H9 (cell line): ENCODE measurements at regions not wholly inside any gene's neighbourhood (a gene's known extent, or its start where the extent isn't known, plus 50 kb on each side); places are given as distances from the start of the nearest gene placed in this dataset.

Experiments used
- DNase-seq: peaks from one replicate; pipeline ENCODE4 v3.0.0-alpha.2; 2017
- H2AFZ ChIP-seq: one replicate; pipeline ENCODE4 v1.6.1; 2013; ENCODE audit warnings: mild to moderate bottlenecking, low read length, control low read depth, moderate library complexity
- H2AK5ac ChIP-seq: 2 replicates; pipeline ENCODE4 v1.6.1; 2013; ENCODE audit warnings: low read length, control low read depth, mixed read lengths; ENCODE audit not compliant: insufficient read length
- H2BK120ac ChIP-seq: one replicate; pipeline ENCODE4 v1.6.1; 2013; ENCODE audit warnings: low read depth, mild to moderate bottlenecking, low read length, control low read depth, inconsistent platforms; ENCODE audit not compliant: poor library complexity, severe bottlenecking
- H2BK12ac ChIP-seq: 2 replicates; pipeline ENCODE4 v1.6.1; 2013; ENCODE audit warnings: low read length, control low read depth, mixed read lengths, low read depth; ENCODE audit not compliant: insufficient read length
- H2BK15ac ChIP-seq: 2 replicates; pipeline ENCODE4 v1.6.1; 2013; ENCODE audit warnings: low read depth, low read length, control low read depth
- H2BK20ac ChIP-seq: one replicate; pipeline ENCODE4 v1.6.1; 2013; ENCODE audit warnings: low read depth, mild to moderate bottlenecking, low read length, control low read depth, inconsistent platforms; ENCODE audit not compliant: poor library complexity, severe bottlenecking
- H2BK5ac ChIP-seq: 2 replicates; pipeline ENCODE4 v1.6.1; 2013; ENCODE audit warnings: low read length, control low read depth, mixed read lengths; ENCODE audit not compliant: insufficient read length
- H3K14ac ChIP-seq: 2 replicates; pipeline ENCODE4 v1.6.1; 2013; ENCODE audit warnings: low read length, control low read depth; ENCODE audit not compliant: insufficient read depth
- H3K18ac ChIP-seq: 2 replicates; pipeline ENCODE4 v1.6.1; 2013; ENCODE audit warnings: low read depth, mild to moderate bottlenecking, mixed read lengths, low read length, control low read depth; ENCODE audit not compliant: insufficient read length
- H3K23ac ChIP-seq: 2 replicates; pipeline ENCODE4 v1.6.1; 2013; ENCODE audit warnings: low read length, control low read depth, mixed read lengths, low read depth; ENCODE audit not compliant: insufficient read length
- H3K23me2 ChIP-seq: 2 replicates; pipeline ENCODE4 v1.6.1; 2013; ENCODE audit warnings: low read depth, mild to moderate bottlenecking, mixed read lengths, low read length, control low read depth; ENCODE audit not compliant: insufficient read length, poor library complexity, severe bottlenecking
- H3K27ac ChIP-seq: 2 replicates; pipeline ENCODE4 v1.5.1; 2013; ENCODE audit warnings: low read length, control low read depth, mixed read lengths, low read depth; ENCODE audit not compliant: insufficient read length
- H3K27me3 ChIP-seq: 2 replicates; pipeline ENCODE4 v1.6.1; 2013; ENCODE audit warnings: low read length, control low read depth, inconsistent platforms; ENCODE audit not compliant: insufficient read depth
- H3K4ac ChIP-seq: 2 replicates; pipeline ENCODE4 v1.6.1; 2013; ENCODE audit warnings: low read depth, mild to moderate bottlenecking, control low read depth, inconsistent platforms, low read length, moderate library complexity
- H3K4me1 ChIP-seq: 2 replicates; pipeline ENCODE4 v1.6.1; 2013; ENCODE audit warnings: low read length, control low read depth, inconsistent platforms; ENCODE audit not compliant: insufficient read depth
- H3K4me2 ChIP-seq: 2 replicates; pipeline ENCODE4 v1.6.1; 2013; ENCODE audit warnings: low read length, control low read depth, mixed read lengths; ENCODE audit not compliant: insufficient read length, insufficient read depth
- H3K56ac ChIP-seq: 2 replicates; pipeline ENCODE4 v1.6.1; 2013; ENCODE audit warnings: low read depth, mild to moderate bottlenecking, mixed read lengths, low read length, control low read depth; ENCODE audit not compliant: insufficient read length
- H3K79me1 ChIP-seq: 2 replicates; pipeline ENCODE4 v1.6.1; 2013; ENCODE audit warnings: low read depth, mild to moderate bottlenecking, moderate library complexity, low read length, control low read depth, inconsistent platforms; ENCODE audit not compliant: insufficient read depth, poor library complexity, severe bottlenecking
- H3K79me2 ChIP-seq: 2 replicates; pipeline ENCODE4 v1.6.1; 2013; ENCODE audit warnings: low read length, control low read depth, inconsistent platforms; ENCODE audit not compliant: insufficient read depth
- H3K9ac ChIP-seq: 2 replicates; pipeline ENCODE4 v1.6.1; 2013; ENCODE audit warnings: low read length, control low read depth, mixed read lengths; ENCODE audit not compliant: insufficient read length; ENCODE audit errors: extremely low read depth
- H3K9me3 ChIP-seq: one replicate; pipeline ENCODE4 v1.6.1; 2013; ENCODE audit warnings: low read depth, low read length, inconsistent platforms; ENCODE audit not compliant: control insufficient read depth
- H3T11ph ChIP-seq: one replicate; pipeline ENCODE4 v1.6.1; 2013; ENCODE audit warnings: mild to moderate bottlenecking, low read length, control low read depth, inconsistent platforms
- H4K20me1 ChIP-seq: one replicate; pipeline ENCODE4 v1.6.1; 2013; ENCODE audit not compliant: control insufficient read depth, insufficient read length, insufficient read depth
- H4K5ac ChIP-seq: 2 replicates; pipeline ENCODE4 v1.6.1; 2013; ENCODE audit warnings: low read depth, mild to moderate bottlenecking, mixed read lengths, low read length, control low read depth; ENCODE audit not compliant: insufficient read length
- H4K8ac ChIP-seq: replicated peaks from 2 replicates; pipeline ENCODE4 v1.6.1; 2013; ENCODE audit warnings: low read length, control low read depth, mixed read lengths, low read depth; ENCODE audit not compliant: insufficient read length
- H4K91ac ChIP-seq: 2 replicates; pipeline ENCODE4 v1.6.1; 2013; ENCODE audit warnings: low read depth, mild to moderate bottlenecking, moderate library complexity, mixed read lengths, low read length, control low read depth; ENCODE audit not compliant: insufficient read length
- H3K27ac Mint-ChIP-seq, 3 experiments: 2 replicates in 2 of 3; 3 replicates in 1 of 3; pipeline ENCODE4 v1.8.0; 2020 to 2021; ENCODE audit warnings: mixed read lengths in 3 of 3, mild to moderate bottlenecking in 1 of 3, moderate library complexity in 1 of 3
- H3K27me3 Mint-ChIP-seq: 2 replicates; pipeline ENCODE4 v1.8.0; 2021; ENCODE audit warnings: low read depth, mild to moderate bottlenecking, moderate library complexity, mixed read lengths
- H3K36me3 Mint-ChIP-seq, 3 experiments: 2 replicates in 2 of 3; 3 replicates in 1 of 3; pipeline ENCODE4 v1.8.0; 2020 to 2021; ENCODE audit warnings: low read depth in 3 of 3, mixed read lengths in 3 of 3; ENCODE audit not compliant: insufficient read depth in 1 of 3
- H3K4me1 Mint-ChIP-seq, 2 experiments: 2 replicates each; pipeline ENCODE4 v1.8.0; 2020; ENCODE audit warnings: mixed read lengths in 2 of 2
- H3K4me3 Mint-ChIP-seq, 2 experiments: 2 replicates in 1 of 2; 3 replicates in 1 of 2; pipeline ENCODE4 v1.8.0; 2020 to 2021; ENCODE audit warnings: mild to moderate bottlenecking in 2 of 2, mixed read lengths in 2 of 2, moderate library complexity in 1 of 2
- H3K9me3 Mint-ChIP-seq, 2 experiments: 2 replicates in 1 of 2; 3 replicates in 1 of 2; pipeline ENCODE4 v1.8.0; 2020; ENCODE audit warnings: mild to moderate bottlenecking in 2 of 2, mixed read lengths in 2 of 2, moderate library complexity in 1 of 2
- WGBS: extraction: QIAGEN DNeasy Blood & Tissue Kit; methylation state at CpG from one replicate; pipeline ENCODE4 v1.1.7; 2013; ENCODE audit warnings: missing lambda C conversion rate, low lambda C conversion rate, mixed read lengths; ENCODE audit not compliant: insufficient read length; ENCODE audit errors: extremely low coverage; 5-methylcytosine and 5-hydroxymethylcytosine counted together
- TF ChIP-seq, protein P1 (sequence below): fragments of 200-600 bp; sonication (generic); conservative IDR thresholded peaks from 3 replicates; pipeline ENCODE4 v1.8.0; 2021; ENCODE audit warnings: antibody characterized with exemption, mild to moderate bottlenecking

DNA sequence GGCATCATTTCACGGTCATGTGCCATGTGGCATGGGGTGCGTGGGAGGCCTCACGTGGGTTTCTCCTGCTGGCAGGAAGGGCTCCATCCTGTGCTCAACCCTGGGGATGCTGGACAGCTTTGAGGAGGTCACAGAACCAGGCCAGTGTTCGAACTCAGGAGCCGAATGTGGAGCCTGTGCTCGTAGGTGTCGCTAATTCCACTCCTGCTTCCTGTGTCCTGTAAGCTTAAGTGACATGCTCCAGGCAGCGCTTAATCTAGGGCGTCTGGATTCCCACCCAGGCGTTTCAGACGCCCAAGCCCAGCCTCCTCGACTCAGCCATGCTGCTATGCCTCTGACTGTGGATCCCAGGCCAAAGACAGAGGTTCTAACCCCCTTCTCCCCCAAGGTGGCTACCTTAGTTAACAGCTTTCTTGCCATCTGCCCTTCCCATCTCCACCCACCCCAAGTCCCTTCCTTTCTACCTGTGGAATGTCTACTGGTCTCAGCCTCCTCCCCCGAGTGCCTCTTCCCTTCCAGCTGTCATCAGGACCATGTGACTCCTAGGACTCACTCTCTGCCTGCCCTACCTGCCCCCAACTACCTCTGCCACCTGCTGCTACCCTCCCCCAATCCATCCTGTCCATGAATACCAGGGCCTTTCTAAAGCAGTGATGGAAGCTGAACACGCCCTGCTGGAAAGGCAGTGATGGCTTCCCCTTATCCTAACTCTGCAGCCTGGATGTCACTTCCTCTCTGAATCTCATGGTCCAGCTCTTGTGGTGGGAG, 255.1 kb downstream of the CDH26 start:
- peaks cover 8 to 10% of the 10 kb centered on the region in 2 experiments for H3K4me1 Mint-ChIP-seq
- TF ChIP-seq, protein P1, sequence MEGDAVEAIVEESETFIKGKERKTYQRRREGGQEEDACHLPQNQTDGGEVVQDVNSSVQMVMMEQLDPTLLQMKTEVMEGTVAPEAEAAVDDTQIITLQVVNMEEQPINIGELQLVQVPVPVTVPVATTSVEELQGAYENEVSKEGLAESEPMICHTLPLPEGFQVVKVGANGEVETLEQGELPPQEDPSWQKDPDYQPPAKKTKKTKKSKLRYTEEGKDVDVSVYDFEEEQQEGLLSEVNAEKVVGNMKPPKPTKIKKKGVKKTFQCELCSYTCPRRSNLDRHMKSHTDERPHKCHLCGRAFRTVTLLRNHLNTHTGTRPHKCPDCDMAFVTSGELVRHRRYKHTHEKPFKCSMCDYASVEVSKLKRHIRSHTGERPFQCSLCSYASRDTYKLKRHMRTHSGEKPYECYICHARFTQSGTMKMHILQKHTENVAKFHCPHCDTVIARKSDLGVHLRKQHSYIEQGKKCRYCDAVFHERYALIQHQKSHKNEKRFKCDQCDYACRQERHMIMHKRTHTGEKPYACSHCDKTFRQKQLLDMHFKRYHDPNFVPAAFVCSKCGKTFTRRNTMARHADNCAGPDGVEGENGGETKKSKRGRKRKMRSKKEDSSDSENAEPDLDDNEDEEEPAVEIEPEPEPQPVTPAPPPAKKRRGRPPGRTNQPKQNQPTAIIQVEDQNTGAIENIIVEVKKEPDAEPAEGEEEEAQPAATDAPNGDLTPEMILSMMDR: no peak
- no peak overlapping the region for H3K23ac ChIP-seq

More for the DNA sequence above, 255.1 kb downstream of the CDH26 start:
- Histone ChIP-seq H3K23me2 (peaks cover 3% of the 10 kb centered on the region), H3K27ac (no peak overlapping the region), H2BK12ac (no peak overlapping the region), H3K4me1 (no peaks in the 10 kb centered on the region; the same call in 1 of the 2 replicates), H2AFZ (no peak overlapping the region), H3K79me1 (no peaks in the 10 kb centered on the region), H3K9ac (no peak overlapping the region), H4K5ac (no peak overlapping the region), H3K27me3 (no peaks in the 10 kb centered on the region; the same call in 1 of the 2 replicates), H4K20me1 (no peaks in the 10 kb centered on the region), H2BK15ac (no peak overlapping the region), H3K9me3 (no peaks in the 10 kb centered on the region), H2BK5ac (no peak overlapping the region), H3K56ac (no peak overlapping the region), H3K4me2 (no peak overlapping the region), H3K79me2 (no peaks in the 10 kb centered on the region), H4K91ac (no peak overlapping the region), H2BK20ac (no peak overlapping the region), H2AK5ac (no peak overlapping the region), H2BK120ac (no peak overlapping the region), H3K18ac (no peak overlapping the region), H3T11ph (no peak overlapping the region), H4K8ac (no peak overlapping the region), H3K14ac (no peak overlapping the region), H3K4ac (no peak overlapping the region)
- H3K36me3 Mint-ChIP-seq: no peaks in the 10 kb centered on the region
- no CpG with 5 or more reads among the region's 14 CpGs for WGBS
- no peak overlapping the region; a peak in 2 of 7 replicates for H3K27ac Mint-ChIP-seq
- no peak for DNase-seq
- H3K4me3 Mint-ChIP-seq: no peak overlapping the region
- H3K9me3 Mint-ChIP-seq: no peaks in the 10 kb centered on the region
- peaks cover 27% of the 10 kb centered on the region for H3K27me3 Mint-ChIP-seq
